GM12872 (cell line): ENCODE measurements at regions not wholly inside any gene's neighbourhood (a gene's known extent, or its start where the extent isn't known, plus 50 kb on each side); places are given as distances from the start of the nearest gene placed in this dataset.

Experiments used
- TF ChIP-seq, protein P1 (sequence below): IDR thresholded peaks from 3 replicates; pipeline ENCODE4 v1.5.1; 2011; ENCODE audit warnings: low read depth, mild to moderate bottlenecking, low read length, moderate library complexity; ENCODE audit not compliant: insufficient read depth

DNA sequence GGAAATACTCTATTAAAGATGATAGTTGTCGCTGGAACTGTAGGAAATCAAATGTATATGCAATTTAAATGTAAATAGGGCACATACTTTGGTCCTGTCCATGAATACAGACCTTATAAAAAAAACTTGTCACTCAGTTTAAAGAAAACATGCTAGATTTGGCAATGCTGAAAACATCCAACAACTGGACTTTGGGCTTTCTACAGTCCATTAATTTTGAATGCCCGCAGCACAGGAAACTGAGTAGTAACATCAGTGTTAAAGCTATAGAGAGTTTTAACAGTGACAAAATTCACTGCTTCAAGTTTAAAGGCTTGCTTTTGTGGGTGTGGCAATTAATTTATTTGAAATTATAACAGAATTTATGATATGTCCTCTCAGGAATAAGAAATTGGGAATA is 578.4 kb downstream of the TRIML1 start:
- TF ChIP-seq, protein P1, sequence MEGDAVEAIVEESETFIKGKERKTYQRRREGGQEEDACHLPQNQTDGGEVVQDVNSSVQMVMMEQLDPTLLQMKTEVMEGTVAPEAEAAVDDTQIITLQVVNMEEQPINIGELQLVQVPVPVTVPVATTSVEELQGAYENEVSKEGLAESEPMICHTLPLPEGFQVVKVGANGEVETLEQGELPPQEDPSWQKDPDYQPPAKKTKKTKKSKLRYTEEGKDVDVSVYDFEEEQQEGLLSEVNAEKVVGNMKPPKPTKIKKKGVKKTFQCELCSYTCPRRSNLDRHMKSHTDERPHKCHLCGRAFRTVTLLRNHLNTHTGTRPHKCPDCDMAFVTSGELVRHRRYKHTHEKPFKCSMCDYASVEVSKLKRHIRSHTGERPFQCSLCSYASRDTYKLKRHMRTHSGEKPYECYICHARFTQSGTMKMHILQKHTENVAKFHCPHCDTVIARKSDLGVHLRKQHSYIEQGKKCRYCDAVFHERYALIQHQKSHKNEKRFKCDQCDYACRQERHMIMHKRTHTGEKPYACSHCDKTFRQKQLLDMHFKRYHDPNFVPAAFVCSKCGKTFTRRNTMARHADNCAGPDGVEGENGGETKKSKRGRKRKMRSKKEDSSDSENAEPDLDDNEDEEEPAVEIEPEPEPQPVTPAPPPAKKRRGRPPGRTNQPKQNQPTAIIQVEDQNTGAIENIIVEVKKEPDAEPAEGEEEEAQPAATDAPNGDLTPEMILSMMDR, result no peak

DNA sequence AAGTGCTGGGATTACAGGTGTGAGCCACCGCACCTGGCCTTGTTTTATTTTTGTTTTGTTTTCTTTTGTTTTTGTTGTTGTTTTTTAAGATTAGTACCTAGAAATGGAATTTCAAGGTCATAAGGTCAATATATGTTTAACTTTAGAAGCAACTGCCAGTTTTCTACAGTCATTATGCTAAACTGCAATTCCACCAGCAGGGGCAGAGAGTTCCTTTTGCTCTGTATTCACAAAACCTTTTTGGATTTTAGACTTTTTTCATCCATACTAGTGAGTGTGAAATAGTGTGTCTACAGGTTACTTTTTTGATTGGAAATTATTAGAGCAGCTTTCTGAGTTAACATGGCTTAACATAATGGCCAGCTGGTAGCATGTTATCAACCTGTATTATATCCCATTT is 580.6 kb downstream of the TRIML1 start:
- TF ChIP-seq, protein P1, result no peak

DNA sequence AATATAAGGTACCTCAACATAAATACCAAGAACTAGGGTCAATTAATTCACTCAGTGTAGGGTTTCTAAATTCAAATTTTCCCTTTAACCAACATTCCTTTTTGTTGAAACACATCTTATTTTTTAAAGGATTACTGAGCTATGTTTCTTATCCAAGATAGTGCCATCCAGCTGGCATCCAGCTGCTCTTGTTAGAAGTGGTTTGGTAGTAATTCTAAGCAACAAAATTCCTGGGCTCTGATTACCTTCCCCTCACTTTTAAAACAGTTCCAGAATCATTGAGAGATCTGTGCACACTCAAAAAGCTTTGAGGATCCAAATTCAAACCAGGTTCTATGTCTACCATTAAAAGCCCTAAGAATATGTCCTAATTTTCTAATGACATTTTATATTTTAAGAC is 583.7 kb downstream of the TRIML1 start:
- TF ChIP-seq, protein P1, result no peak

DNA sequence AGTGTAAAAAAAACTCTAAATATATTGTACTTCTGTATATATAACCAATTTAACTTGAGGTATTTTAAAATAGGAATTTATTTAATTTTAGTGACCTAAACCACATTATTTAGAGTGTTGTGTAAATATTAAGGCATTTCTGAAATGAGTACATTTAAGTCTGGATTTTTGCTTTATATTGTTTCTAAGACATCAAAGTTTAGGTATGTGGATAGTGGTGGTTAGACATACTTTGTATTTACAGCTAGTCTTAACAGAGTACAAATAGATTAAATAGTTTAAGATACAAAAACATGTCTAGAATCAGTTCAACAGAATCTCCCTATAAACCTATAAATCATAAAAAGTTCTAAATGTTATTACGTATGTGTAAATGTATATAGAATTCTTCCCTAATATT is 588.5 kb downstream of the TRIML1 start:
- TF ChIP-seq, protein P1, result no peak

DNA sequence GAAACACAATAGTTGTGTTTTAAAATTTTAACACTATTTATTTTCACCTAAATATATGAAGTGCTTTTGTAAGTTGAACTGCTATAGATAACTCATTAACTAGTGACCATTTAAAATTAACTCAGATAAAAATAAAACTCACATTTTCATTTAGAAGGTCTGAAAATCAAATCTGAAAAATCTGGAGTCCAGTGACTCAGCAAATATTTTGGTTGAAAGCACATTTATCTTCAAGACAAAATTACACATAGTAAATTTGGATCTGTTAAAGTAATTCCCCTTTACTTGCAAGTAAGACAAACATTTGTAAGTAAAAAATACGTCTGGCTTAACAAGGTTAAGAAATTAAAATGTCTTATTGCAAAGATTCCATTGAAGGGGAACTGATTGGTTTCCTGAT is 589.1 kb downstream of the TRIML1 start:
- TF ChIP-seq, protein P1, result no peak

DNA sequence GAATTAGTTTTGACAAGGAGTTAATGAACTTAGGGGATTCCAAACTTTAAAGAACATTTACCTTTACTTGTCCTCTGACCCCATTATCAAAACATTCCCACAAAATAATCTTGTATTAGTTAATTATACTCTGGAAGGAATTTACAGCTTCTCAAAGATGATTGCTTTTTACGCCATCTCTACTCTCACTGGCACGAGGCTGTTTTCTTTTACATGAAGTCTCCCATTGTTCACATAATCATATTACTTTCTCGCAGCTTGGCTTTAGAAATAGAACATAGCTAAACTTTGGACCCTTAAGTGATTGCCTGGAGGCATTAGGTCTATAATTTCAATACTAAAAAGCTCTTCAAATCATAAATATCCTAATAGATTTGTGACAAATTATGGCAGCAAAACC is 592.9 kb downstream of the TRIML1 start:
- TF ChIP-seq, protein P1, result no peak

DNA sequence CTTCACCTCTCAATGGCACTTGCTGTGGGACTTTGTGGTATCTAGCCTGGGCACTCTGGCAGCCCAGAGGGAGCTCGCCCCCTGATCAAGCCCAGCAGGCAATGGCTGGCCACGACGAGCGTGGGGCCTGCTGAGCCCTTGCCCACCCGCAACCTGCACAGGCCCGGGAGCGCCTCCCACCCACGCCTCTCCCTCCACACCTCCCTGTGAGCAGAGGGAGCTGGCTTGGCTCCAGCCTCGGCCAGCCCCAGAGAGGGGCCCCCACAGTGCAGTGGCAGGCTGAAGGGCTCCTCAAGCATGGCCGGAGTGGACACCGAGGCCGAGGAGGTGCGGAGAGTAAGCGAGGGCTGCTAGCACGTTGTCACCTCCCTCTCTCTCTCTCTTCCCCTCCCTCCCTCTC is 595.8 kb downstream of the TRIML1 start:
- TF ChIP-seq, protein P1, result no peak
